SW480 (cell line): ENCODE measurements at regions not wholly inside any gene's neighbourhood (a gene's known extent, or its start where the extent isn't known, plus 50 kb on each side); places are given as distances from the start of the nearest gene placed in this dataset.
"Not testable (repeated sequence)": the region's sequence is repeated elsewhere in the genome, so short reads cannot be mapped to it uniquely, and the experiment has no call there.

Experiments
- DNase-seq: peaks from one replicate; pipeline ENCODE4 v3.0.0-alpha.2; 2016; ENCODE audit warnings: low spot score

DNA sequence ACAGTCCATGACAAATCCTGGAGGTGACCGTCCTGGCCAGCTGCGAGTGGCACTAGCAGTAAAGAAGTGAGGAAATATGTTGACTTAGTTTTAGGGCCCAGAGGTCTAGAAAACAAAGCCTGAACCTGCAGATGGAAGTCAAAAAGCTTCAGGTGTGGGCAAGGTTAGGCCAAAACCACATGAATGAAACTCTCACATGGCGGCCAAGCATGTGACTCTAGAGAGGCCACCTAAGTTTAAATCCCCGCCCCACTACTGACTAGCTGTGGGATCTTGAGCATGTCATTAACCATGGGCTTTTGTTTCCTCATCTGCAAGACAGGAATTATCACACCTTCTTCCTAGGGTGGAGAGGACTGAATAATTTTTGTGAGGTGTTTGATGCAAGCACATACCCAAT lies 148.2 kb upstream of the DAB1 start:
- peak; percentile 57 for DNase-seq

- DNase-seq: not testable (repeated sequence)
Observed at GRCh38 chr1:57558066-57558465, 134.2 kb upstream of the DAB1 start.

DNA sequence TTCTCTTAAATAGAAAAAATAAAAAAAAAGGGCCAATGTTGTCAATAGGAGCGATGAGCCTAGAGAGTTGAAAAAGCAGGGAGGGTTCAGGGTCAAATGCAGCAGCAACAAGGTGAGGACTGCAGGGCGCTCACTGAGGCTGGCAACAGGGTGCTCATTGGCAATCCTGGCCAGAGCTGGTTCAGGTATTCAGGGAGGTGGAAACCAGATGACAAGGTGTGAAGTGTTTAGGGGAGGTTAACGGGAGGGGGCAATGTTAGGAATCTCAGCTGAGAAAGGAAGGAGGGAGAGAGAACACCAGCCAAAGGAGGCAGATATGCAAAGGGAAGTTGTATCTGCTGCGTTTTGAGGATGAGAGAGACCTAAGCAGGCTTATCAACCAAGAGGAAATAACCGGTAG lies 129.8 kb upstream of the DAB1 start:
- no peak for DNase-seq

DNA sequence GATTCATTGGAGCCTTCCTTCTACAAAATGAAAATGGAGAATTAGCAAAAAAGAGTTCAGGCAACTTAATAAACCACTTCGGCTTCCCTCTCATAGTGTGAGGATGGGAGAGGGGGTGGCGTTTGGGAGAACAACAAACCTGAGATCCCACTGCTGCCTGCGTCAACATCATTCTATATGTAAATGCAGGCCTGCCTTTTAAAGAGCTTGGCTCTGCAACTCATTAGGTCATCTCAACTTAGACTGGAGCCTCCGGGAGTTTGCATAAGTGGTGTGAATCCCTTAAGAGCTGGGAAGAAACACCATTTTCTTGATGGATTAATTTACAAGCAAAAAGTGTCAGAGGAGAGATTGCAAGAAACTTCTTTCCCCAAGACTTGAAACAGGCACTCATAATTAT lies 127.6 kb upstream of the DAB1 start:
- DNase-seq: no peak

DNA sequence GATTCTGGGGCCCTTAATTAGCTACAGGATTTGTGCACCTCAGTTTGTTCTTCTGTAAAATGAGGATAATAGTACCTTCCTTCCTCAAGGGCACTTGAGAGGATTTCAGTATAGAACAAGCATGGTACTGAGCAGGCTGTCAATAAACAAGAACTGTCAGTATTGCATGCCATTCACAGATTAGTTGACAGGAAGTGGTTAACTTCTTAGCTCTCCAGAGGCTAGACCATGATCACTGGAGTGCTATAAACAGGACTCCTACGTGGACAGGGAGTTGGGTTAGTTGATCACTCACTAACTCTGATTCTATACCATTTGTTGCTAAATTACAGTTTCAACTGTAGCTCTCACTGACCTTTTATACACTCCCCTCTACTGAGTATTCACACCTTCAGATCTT lies 126.2 kb upstream of the DAB1 start:
- peak; percentile 5 for DNase-seq

- no peak for DNase-seq
Observed at GRCh38 chr1:57549300-57549699, 125.4 kb upstream of the DAB1 start.

DNA sequence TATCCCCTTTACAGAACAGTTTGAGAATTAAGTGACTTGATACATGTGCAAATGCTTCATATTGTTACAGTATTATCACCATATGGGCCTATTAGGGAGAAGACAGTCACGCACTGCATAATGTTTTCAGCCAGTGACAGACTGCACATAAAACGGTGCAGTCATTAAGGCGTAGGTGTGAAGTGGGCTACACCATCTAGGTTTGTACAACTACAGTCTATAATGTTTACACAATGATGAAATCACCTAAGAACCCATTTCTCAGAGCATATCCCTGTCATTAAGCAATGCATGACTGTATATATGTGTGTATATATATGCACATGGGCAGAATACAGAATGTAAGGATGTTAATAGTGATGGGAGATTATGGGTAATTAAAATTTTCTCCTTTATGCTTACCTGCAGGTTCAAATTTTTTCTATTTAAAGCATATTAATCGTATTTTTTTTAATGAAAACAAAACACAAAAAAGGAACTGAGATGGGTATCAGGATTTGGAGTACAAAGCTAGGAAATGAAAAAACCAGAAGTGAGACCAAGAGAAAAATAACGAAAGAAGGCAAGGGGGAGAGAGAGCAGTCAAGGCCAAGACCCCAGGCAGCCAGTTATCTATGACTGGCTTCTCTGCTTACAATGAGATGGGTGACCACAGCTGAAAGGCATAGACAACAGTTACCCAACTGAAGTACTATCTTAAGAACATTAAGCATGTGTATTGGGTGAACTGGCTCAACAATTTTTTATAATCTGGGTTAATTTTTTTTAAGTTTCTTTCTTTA lies 122.9 kb upstream of the DAB1 start:
- DNase-seq: no peak

GRCh38 chr1:57544345-57544744 lies 120.5 kb upstream of the DAB1 start:
- no peak for DNase-seq

GRCh38 chr1:57536749-57537423 lies 113.0 kb upstream of the DAB1 start:
- DNase-seq: no peak

DNA sequence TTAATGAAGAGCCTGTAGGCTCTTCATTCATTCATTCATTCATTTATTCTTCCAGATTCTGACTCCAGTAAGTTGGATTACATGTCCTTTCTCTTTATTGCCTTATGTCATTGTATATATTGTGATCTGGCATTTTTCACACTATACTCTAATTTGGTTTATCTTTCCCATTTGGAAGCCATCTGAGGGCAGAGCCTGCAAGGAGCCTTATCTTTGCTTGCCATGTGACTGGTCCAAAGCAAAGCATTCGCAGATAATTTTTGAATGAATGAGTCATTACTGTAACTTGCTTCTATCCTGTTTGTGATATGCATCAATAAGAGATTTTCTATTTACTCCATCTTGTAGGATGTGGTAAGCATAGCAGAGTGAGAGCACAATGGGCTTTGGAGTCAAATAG lies 108.4 kb upstream of the DAB1 start:
- no peak for DNase-seq

GRCh38 chr1:57530911-57531260 lies 107.0 kb upstream of the DAB1 start:
- not testable (repeated sequence) for DNase-seq

DNA sequence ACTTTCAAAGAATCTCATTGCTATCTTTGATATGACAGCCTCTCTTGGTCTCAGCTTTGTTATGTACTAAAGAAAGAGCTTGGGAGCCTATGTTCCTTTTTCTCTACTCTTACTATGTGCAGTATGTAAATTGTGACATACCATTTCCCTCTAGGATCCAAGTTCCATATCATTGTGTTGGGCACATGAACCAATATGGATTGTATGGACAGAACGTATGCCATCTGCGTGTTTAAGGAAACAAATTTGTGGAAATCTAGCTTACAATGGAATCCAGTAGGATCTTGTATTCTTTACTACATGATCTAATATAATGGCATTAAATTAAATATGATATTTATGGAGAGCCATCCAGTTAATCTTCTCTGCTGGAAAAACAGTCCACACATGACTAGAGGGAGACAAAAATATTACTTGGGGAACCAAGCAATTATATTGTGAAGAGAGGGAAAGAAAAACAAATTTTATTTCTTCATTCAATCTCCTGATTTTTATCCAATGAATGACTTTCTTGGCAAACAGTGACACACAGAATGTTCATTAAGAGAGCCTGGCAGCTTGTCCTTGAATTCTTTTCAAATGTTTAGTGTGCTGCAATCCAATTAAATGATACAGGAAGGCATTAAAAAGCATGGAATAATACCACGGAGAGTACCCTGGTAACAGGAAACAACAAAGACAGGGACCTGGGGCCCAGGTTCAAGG lies 106.5 kb upstream of the DAB1 start:
- no peak for DNase-seq

DNA sequence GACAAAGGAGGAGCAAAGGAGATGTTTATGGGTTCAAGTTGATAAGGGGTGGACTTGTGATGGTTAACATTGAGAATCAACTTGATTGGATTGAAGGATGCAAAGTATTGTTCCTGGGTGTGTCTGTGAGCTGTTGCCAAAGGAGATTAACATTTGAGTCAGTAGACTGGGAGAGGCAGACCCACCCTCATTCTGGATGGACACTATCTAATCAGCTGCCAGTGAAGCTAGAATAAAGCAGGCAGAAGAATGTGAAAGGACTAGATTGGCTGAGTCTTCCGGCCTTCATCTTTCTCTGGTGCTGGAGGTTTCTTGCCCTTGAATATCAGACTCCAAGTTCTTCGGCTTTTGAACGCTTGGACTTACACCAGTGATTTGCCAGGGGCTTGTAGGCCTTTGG lies 98.7 kb upstream of the DAB1 start:
- DNase-seq: no peak

DNA sequence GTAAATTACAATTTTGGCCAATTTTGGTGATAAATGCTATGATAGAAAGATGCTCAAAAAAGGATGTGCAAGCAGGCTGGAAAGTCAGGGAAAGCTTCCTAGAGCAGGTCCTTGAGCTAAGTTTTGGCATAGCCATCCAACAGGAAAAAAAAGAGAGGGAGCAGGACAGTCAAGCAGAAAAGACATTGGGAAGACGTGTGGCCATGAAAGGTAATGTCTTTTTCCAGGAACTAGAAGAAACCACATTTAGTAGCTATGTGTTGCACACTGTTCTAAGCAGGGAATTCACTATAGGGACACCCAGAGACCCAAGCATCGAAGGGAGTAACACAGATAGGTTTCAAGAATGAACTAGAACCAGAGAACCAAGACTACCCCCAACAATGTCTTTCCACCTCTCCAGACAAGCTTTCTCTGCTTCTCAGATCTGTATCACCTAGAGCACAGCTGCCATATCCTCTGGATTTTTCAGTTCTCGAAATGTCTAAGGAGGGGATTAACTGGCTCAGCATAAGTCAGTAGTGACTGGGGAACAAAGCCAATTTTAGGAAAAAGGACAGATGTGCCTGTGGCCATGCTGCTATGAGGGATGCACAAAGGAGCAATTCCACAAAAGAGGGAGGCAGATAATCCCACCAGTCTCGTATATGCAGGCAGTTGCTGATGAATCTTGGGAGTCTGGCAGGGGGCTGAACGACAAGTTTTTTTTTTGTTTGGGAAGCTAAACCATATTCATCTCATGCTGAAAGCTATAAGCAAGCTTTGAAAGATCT lies 97.1 kb upstream of the DAB1 start:
- DNase-seq: no peak

- DNase-seq: no peak
Observed at GRCh38 chr1:57518496-57518895, 94.6 kb upstream of the DAB1 start.

- no peak for DNase-seq
Observed at GRCh38 chr1:57517587-57518374, 93.9 kb upstream of the DAB1 start.

DNA sequence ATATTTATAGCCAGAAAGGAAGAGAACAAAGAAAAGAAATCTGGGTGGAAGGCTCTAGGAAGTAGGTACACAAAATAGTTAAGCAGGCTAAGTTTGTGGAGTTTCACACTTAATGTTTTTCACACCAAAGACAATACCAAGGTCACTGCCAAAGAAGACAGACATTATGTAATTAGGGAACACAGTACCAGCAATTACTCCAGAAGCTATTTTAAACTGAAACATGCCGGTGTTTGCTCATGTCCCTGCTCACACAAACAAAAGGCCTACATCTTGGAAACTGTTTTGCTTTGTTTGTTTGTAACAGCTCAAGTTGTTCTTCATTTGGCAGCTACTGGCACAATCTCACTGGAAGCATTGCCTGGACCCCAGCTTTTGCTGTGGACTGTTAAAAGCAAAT lies 88.5 kb upstream of the DAB1 start:
- no peak for DNase-seq

GRCh38 chr1:57506941-57507340 lies 83.1 kb upstream of the DAB1 start:
- no peak for DNase-seq

DNA sequence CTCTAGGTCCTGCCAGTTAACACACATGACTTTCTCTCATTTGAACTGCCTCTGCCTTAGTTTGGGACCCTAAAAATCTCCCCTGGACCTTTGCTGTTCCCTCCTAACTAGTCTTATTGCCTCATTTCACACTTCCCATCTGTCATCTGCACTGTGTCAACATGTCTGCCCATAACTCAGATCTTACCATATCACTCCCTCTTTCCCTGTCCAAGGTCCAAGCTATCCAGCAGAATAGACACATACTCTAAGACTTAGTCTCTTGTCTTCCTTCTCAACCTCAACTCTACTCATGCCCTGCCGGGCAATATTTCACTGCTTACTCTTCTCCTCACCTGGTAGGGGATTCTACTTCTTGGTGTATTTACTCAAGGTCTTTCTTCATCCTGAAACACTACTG lies 79.5 kb upstream of the DAB1 start:
- no peak for DNase-seq

DNA sequence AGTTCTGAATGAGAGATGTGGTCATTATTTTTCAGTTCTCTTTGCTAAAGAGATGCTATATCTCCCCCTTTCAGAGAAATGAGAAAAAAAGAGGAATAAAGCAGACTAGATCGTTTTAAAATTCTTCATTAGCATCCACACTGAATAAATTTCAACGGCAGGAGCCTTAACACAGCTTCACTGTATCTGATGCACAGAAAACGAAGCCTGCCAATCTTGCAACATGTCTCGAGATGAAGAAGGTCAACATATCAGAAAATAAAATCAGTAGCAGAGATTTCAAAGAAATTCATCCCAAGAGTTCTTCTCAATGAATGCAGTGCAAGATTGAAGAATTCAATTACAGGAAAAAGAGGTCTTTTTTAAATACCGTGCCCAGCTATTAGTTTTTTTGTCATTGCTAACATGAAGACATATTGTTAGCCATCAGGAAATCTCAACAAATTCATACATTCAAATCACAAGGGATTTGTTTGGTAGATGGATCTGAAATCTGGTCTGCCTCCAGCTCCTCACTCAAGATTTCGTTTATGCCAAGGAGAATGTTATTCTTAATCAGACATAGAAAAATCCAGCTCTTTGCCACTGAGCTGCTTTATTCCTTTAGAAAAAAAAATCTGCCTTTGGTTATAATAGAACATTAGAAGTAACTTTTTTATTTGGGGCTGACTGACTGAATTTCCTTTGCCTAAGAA lies 76.4 kb upstream of the DAB1 start:
- DNase-seq: no peak

DNA sequence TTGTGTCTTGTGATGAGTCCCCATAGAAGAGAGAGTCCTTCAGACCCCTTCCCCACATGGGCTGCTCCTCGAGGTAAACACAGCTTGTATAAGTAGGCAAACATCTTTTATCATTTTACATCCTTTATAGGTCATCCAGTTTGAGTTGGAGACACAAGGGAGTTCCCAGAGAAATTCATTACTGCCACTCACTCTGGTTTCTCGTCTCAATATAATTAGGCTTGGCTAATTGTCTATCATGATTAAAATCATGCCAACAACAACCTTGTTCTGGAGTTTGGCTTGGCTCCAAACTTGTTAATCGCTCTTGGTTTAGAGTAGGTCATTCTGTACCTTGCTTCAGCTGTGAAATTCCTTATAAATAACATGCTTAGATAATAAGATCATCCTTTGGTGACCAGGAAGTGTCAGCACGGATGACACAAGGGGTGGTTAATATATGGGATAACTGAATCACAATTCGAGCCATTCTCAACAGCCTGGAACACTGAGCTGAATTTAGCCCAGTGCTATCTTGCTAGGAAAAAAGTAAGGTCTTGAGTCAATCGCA lies 70.7 kb upstream of the DAB1 start:
- no peak for DNase-seq
